Adrenal gland (tissue), 9 donors: ENCODE measurements at regions not wholly inside any gene's neighbourhood (a gene's known extent, or its start where the extent isn't known, plus 50 kb on each side); places are given as distances from the start of the nearest gene placed in this dataset.
"Not testable (repeated sequence)": the region's sequence is repeated elsewhere in the genome, so short reads cannot be mapped to it uniquely, and the experiment has no call there.

Source experiments
- DNase-seq, 7 donors: peaks; one replicate each; pipeline ENCODE4 v3.0.0-alpha.2; 2019 to 2020
- H3K27ac ChIP-seq, 5 donors: fragments of 200-600 bp; sonication (generic) in 4 of 5; 1 replicate in 3 of 5; 2 replicates in 2 of 5; pipeline versions ENCODE4 v1.5.1 to v1.8.0; 2016 to 2020; ENCODE audit warnings: mild to moderate bottlenecking in 1 of 5
- H3K27me3 ChIP-seq: fragments of 200-600 bp; 2 replicates; pipeline ENCODE4 v1.8.0; 2021
- H3K36me3 ChIP-seq, 2 donors: fragments of 200-600 bp; replicated peaks in 1 of 2; 1 replicate in 1 of 2; 2 replicates in 1 of 2; pipeline versions ENCODE4 v1.5.1 to v1.8.0; 2018 to 2022
- H3K4me1 ChIP-seq, 2 donors: fragments of 200-600 bp; replicated peaks in 1 of 2; 1 replicate in 1 of 2; 2 replicates in 1 of 2; pipeline versions ENCODE4 v1.5.1 to v1.8.0; 2018 to 2021
- H3K4me3 ChIP-seq, 4 donors: fragments of 200-600 bp; sonication (generic) in 3 of 4; one replicate each; pipeline ENCODE4 v1.5.1; 2016 to 2018
- H3K9me3 ChIP-seq, 3 donors: fragments of 200-600 bp; sonication (generic) in 1 of 3; replicated peaks in 1 of 3; 1 replicate in 2 of 3; 2 replicates in 1 of 3; pipeline versions ENCODE4 v1.5.1 to v1.8.0; 2016 to 2021
- POLR2A ChIP-seq, 2 donors: fragments of 450-650 bp; IDR thresholded peaks; one replicate each; pipeline ENCODE4 v1.6.1; 2017; ENCODE audit warnings: antibody characterized with exemption in 2 of 2, mild to moderate bottlenecking in 2 of 2, moderate library complexity in 1 of 2
- WGBS, 4 donors: extraction: QIAGEN DNeasy Blood & Tissue Kit in 2 of 4; methylation state at CpG; one replicate each; pipeline versions ENCODE4 v1.1.5 to v1.1.7; 2013 to 2017; 5-methylcytosine and 5-hydroxymethylcytosine counted together
- intact Hi-C, 2 donors: fragments of 100-400 bp; cut with DNase I; formaldehyde crosslinking; loops; one replicate each; pipeline versions ENCODE4 v1.14.1 to v1.15.0; 2022 to 2023
- TF ChIP-seq, protein P1 (sequence below), 6 experiments: fragments of 450-650 bp in 4 of 6; fragments of 200-600 bp in 2 of 6; sonication (generic) in 1 of 6; IDR thresholded peaks; 1 replicate in 5 of 6; 2 replicates in 1 of 6; pipeline versions ENCODE4 v1.5.1 to v1.8.0; 2016 to 2021; ENCODE audit warnings: antibody characterized with exemption in 6 of 6, mild to moderate bottlenecking in 2 of 6, moderate library complexity in 1 of 6
- donor health status: healthy with polysubstance abuse.
- donor health status: Bipolar disorder and iron deficiency.
- donor health status: DM: yes; HTN: yes; CAD: no.
- donor health status: DM: no; HTN: no; CAD: no.
- donor health status: DM: no; HTN: no; CAD: no.

DNA sequence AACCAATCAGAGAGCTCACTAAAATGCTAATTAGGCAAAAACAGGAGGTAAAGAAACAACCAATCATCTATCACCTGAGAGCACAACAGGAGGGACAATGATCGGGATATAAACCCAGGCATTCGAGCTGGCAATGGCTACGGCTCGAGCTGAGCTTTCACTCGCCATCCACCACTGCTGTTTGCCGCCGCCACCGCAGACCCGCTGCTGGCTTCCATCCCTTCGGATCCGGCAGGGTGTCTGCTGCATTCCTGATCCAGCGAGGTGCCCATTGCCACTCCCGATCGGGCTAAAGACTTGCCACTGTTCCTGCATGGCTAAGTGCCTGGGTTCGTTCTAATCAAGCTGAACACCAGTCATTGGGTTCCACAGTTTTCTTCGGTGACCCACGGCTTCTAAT is 236.7 kb upstream of the DLGAP1 start:
- no peaks in the 10 kb centered on the region for H3K27me3 ChIP-seq
- no peaks in the 10 kb centered on the region for H3K9me3 ChIP-seq
- H3K4me1 ChIP-seq: no peaks in the 10 kb centered on the region
- no peak for DNase-seq
- TF ChIP-seq, protein P1, sequence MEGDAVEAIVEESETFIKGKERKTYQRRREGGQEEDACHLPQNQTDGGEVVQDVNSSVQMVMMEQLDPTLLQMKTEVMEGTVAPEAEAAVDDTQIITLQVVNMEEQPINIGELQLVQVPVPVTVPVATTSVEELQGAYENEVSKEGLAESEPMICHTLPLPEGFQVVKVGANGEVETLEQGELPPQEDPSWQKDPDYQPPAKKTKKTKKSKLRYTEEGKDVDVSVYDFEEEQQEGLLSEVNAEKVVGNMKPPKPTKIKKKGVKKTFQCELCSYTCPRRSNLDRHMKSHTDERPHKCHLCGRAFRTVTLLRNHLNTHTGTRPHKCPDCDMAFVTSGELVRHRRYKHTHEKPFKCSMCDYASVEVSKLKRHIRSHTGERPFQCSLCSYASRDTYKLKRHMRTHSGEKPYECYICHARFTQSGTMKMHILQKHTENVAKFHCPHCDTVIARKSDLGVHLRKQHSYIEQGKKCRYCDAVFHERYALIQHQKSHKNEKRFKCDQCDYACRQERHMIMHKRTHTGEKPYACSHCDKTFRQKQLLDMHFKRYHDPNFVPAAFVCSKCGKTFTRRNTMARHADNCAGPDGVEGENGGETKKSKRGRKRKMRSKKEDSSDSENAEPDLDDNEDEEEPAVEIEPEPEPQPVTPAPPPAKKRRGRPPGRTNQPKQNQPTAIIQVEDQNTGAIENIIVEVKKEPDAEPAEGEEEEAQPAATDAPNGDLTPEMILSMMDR (IDR thresholded peaks at IDR 0.05): no peak
- no peak overlapping the region for H3K27ac ChIP-seq
- H3K4me3 ChIP-seq: no peak overlapping the region
- 82 to 87% (median 86%) methylated on average over 8 to 17 of the region's 17 CpGs for WGBS, 4 donors
- intact Hi-C loops: loop anchor here in 1 of 2 donors (10.0 kb wide), 1 partner anchor 57 kb away; no protein-coding TSS in a partner anchor
- no peaks in the 10 kb centered on the region for H3K36me3 ChIP-seq

DNA sequence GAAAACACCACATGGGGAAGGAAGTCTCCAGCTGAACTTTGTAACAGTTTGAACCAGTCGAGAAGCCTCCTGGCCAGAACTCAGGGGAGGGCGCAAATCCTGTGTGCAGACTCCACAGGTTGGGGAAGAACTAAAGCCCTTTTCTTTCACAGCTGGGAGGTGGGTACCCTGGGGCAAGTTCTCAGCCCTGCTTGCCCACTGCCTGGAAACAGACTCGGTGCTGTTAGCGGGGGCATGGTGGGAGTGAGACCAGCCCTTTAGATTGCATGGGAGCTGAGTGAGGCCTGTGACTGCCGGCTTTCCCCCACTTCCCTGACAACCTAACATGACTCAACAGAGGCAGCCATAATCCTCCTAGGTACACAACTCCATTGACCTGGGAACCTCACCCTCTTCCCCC is 223.6 kb upstream of the DLGAP1 start:
- WGBS, 4 donors: 78 to 89% (median 83%) methylated on average over 5 of the region's 5 CpGs
- H3K9me3 ChIP-seq, H3K27me3 ChIP-seq, H3K4me3 ChIP-seq, H3K36me3 ChIP-seq, intact Hi-C loops, H3K27ac ChIP-seq, DNase-seq, H3K4me1 ChIP-seq: not testable (repeated sequence)

DNA sequence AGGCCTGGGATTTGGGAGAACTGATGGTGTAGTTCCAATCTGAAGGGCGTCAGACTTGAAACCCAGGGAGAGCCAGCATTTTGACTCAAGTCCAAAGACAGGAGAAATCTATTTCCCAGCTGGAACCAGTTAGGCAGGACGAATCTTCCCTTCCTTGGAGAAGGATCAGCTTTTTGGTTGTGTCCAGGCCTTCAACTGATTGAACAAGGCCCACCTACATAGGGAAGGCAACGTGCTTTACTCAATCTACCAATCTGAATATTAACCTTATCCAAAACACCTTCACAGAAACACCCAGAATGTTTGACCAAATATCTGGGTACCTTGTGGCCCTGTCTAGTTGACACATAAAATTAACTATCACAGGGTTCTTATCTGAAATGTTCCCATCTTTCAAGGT is 221.9 kb upstream of the DLGAP1 start:
- TF ChIP-seq POLR2A (IDR thresholded peaks at IDR 0.05): no peak
- TF ChIP-seq, protein P1 (IDR thresholded peaks at IDR 0.05): no peak
- no peak overlapping the region for H3K27ac ChIP-seq
- H3K4me3 ChIP-seq: no peak overlapping the region
- H3K4me1 ChIP-seq: no peaks in the 10 kb centered on the region
- intact Hi-C loops: no loop called here
- no peak for DNase-seq
- no peaks in the 10 kb centered on the region for H3K9me3 ChIP-seq
- 54 to 87% (median 56%) methylated on average over 2 to 3 of the region's 3 CpGs for WGBS, 4 donors
- no peaks in the 10 kb centered on the region for H3K36me3 ChIP-seq
- H3K27me3 ChIP-seq: no peaks in the 10 kb centered on the region

DNA sequence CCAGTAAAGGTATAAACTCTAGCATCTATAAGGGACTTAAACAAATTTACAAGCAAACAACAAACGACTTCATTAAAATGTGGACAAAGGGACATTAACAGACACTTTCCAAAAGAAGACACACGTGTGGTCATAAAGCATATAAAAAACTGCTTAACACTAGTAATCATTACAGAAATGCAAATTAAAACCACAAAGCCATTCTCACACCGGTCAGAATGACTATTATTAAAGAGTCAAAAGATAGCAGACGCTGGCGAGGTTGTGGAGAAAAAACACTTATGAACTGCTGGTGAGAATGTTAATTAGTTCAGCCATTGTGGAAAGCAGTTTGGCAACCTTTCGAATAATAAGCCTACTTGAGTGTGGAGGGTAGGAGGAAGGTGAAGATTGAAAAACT is 217.1 kb upstream of the DLGAP1 start:
- intact Hi-C loops: no loop called here
- no peak for TF ChIP-seq POLR2A (IDR thresholded peaks at IDR 0.05)
- TF ChIP-seq, protein P1 (IDR thresholded peaks at IDR 0.05): no peak
- no peaks in the 10 kb centered on the region for H3K27me3 ChIP-seq
- WGBS, 4 donors: 73 to 77% (median 76%) methylated on average over 6 of the region's 6 CpGs
- no peaks in the 10 kb centered on the region for H3K4me1 ChIP-seq
- no peak overlapping the region for H3K4me3 ChIP-seq
- no peaks in the 10 kb centered on the region for H3K36me3 ChIP-seq
- H3K9me3 ChIP-seq: peaks cover 0 to 14% (median 0%) of the 10 kb centered on the region in 3 donors
- DNase-seq: no peak
- no peak overlapping the region for H3K27ac ChIP-seq

DNA sequence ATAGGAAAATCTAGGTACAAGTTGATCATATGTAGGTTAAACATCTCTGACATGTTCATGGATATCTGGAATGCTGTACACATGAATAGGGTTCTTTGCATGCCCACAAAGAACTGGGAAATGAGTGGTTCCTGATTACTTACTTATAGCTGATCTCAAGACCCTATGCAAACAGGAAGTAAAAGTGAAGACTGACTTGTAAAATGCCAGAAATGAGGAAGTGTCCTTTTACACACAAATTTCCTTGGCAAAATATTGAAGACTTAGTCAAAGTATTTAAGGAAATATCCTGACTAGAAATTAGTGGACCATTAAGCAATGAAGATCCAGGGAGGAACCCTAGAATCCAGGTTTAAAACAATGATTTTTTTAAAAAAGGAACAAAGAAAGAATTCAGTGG is 203.7 kb upstream of the DLGAP1 start:
- no peak for DNase-seq
- Histone ChIP-seq H3K36me3 (no peaks in the 10 kb centered on the region), H3K9me3 (no peaks in the 10 kb centered on the region), H3K27ac (no peak overlapping the region), H3K4me1 (no peaks in the 10 kb centered on the region), H3K4me3 (no peak overlapping the region), H3K27me3 (no peaks in the 10 kb centered on the region)
- TF ChIP-seq, protein P1 (IDR thresholded peaks at IDR 0.05): no peak
- intact Hi-C loops: no loop called here
